ENCODE measurements at regions not wholly inside any gene's neighbourhood (a gene's known extent, or its start where the extent isn't known, plus 50 kb on each side); places are given as distances from the start of the nearest gene placed in this dataset.
A peak's percentile ranks its signal among the peaks of the same experiment; 100 is the strongest.

GRCh38 chr2:216936954-216937357 is 77.1 kb upstream of the TNP1 start:
- Histone ChIP-seq H3K27me3 (ENCODE audit: insufficient read depth, low read depth, severe bottlenecking) (no peaks in the 10 kb centered on the region), H3K9me3 (ENCODE audit: severe bottlenecking) (peaks cover 3% of the 10 kb centered on the region), H3K36me3 (no peaks in the 10 kb centered on the region), H3K4me3 (ENCODE audit: low read depth, low read length) (no peak overlapping the region), H3K27ac (no peak overlapping the region)
- no peak for TF ChIP-seq CTCF (IDR thresholded peaks at IDR 0.05; ENCODE audit: low read depth, low read length)
- DNase-seq = no peak

- no peak overlapping the region for H3K4me3 ChIP-seq (ENCODE audit: low read depth, low read length)
- H3K27me3 ChIP-seq (ENCODE audit: insufficient read depth, low read depth, severe bottlenecking) = no peaks in the 10 kb centered on the region
- no peaks in the 10 kb centered on the region for H3K36me3 ChIP-seq
- no peak for DNase-seq
- no peak for TF ChIP-seq CTCF (IDR thresholded peaks at IDR 0.05; ENCODE audit: low read depth, low read length)
- no peaks in the 10 kb centered on the region for H3K9me3 ChIP-seq (ENCODE audit: severe bottlenecking)
- no peak overlapping the region for H3K27ac ChIP-seq
Measured at GRCh38 chr2:216934623-216935022, 74.8 kb upstream of the TNP1 start.

GRCh38 chr2:216934151-216934550 is 74.3 kb upstream of the TNP1 start:
- no peaks in the 10 kb centered on the region for H3K27me3 ChIP-seq (ENCODE audit: insufficient read depth, low read depth, severe bottlenecking)
- H3K27ac ChIP-seq = no peak overlapping the region
- 0 out of 2 replicates have a peak, but pooled peaks have one; percentile 4 for TF ChIP-seq CTCF (IDR thresholded peaks at IDR 0.05; ENCODE audit: low read depth, low read length)
- no peak overlapping the region for H3K4me3 ChIP-seq (ENCODE audit: low read depth, low read length)
- H3K36me3 ChIP-seq = no peaks in the 10 kb centered on the region
- no peaks in the 10 kb centered on the region for H3K9me3 ChIP-seq (ENCODE audit: severe bottlenecking)
- DNase-seq = peak; percentile 30

GRCh38 chr2:216932863-216933548 is 73.1 kb upstream of the TNP1 start:
- no peak for TF ChIP-seq CTCF (IDR thresholded peaks at IDR 0.05; ENCODE audit: low read depth, low read length)
- Histone ChIP-seq H3K4me3 (ENCODE audit: low read depth, low read length) (no peak overlapping the region), H3K27me3 (ENCODE audit: insufficient read depth, low read depth, severe bottlenecking) (no peaks in the 10 kb centered on the region), H3K36me3 (no peaks in the 10 kb centered on the region), H3K27ac (no peak overlapping the region), H3K9me3 (ENCODE audit: severe bottlenecking) (no peaks in the 10 kb centered on the region)
- no peak for DNase-seq

- H3K27ac ChIP-seq = no peak overlapping the region
- no peaks in the 10 kb centered on the region for H3K27me3 ChIP-seq (ENCODE audit: insufficient read depth, low read depth, severe bottlenecking)
- H3K4me3 ChIP-seq (ENCODE audit: low read depth, low read length) = no peak overlapping the region
- no peaks in the 10 kb centered on the region for H3K36me3 ChIP-seq
- DNase-seq = no peak
- H3K9me3 ChIP-seq (ENCODE audit: severe bottlenecking) = no peaks in the 10 kb centered on the region
- no peak for TF ChIP-seq CTCF (IDR thresholded peaks at IDR 0.05; ENCODE audit: low read depth, low read length)
Measured at GRCh38 chr2:216932113-216932862, 72.4 kb upstream of the TNP1 start.

All from WERI-Rb-1 (cell line).